ENCODE measurements at regions not wholly inside any gene's neighbourhood (a gene's known extent, or its start where the extent isn't known, plus 50 kb on each side); places are given as distances from the start of the nearest gene placed in this dataset.

GRCh38 chr2:236688157-236688556 lies 118.5 kb downstream of the ACKR3 start:
- peak in 3 of 4 donors; percentile 17 to 43 (median 37) for ATAC-seq
- H3K27ac ChIP-seq: peak overlapping the region in 8 of 12 donors; percentile 53 to 80 (median 72)
- intact Hi-C loops (cut with DNase I): loop anchor here in 2 of 10 donors (5.0 kb wide), 1 partner anchor 121 kb away; the partner anchor contains the start of gene ACKR3 (in 2 of the 2)
- peak in 1 of 5 donors; percentile 54 for DNase-seq
- peak overlapping the region in 1 of 12 donors; percentile 0 for H3K4me3 ChIP-seq
- no peaks in the 10 kb centered on the region for H3K27me3 ChIP-seq
- no peaks in the 10 kb centered on the region for H3K9me3 ChIP-seq
- TF ChIP-seq POLR2A (IDR thresholded peaks at IDR 0.05) (no peak), CTCF (IDR thresholded peaks at IDR 0.05) (no peak)
- peaks cover 0 to 56% (median 28%) of the 10 kb centered on the region in 12 donors for H3K4me1 ChIP-seq
- no peaks in the 10 kb centered on the region for H3K36me3 ChIP-seq
- 40 to 68% (median 56%) methylated on average over 6 of the region's 6 CpGs for WGBS, 4 donors

DNA sequence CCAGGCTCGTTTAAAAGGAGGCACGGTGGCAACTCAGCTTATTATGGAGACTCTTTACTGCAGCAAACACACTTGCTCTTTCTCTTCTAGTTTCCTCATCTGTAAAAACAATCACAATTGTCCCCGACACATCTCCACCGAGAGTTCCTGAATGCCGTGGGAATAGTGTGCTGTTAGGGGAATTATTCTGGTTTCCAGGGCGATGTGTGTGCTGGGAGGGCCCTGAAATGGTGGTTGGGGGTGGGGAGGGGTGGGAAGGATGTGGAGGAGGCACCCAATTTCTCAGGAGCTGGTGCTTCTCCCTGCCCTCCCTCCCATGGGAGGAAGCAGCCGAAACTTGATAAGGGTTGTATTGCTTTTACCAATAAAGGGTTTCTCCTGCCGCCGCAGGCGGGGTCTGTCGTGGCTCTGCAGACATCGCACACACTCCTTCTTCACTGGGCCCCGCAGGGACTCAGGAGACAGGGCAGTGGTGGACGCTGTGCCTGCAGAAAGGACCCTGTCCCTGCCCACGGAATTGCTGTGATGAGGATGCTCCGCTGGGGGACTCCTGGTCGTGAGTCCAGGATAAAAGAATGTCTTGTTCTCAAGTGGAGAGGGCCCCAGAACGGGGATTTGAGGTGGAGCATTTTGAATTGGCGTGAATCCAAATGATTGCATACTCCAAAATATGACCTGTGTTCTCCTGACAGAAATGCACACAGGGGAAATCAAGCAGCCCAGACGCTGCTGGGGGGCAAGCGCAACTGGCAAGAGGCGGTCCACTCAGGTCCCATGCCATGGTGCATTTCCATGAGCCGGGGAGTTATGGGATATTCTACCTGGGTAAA lies 119.2 kb downstream of the ACKR3 start:
- Histone ChIP-seq H3K9me3 (no peaks in the 10 kb centered on the region), H3K36me3 (no peaks in the 10 kb centered on the region), H3K27me3 (no peaks in the 10 kb centered on the region), H3K27ac (peak overlapping the region in 7 of 12 donors; percentile 62 to 80 (median 73)), H3K4me3 (peak overlapping the region in 2 of 12 donors; percentile 0 to 6), H3K4me1 (peaks cover 0 to 50% (median 26%) of the 10 kb centered on the region in 12 donors)
- DNase-seq (peak; percentile 41 to 65 (median 53)), ATAC-seq (peak; percentile 29 to 81 (median 44))
- intact Hi-C loops (cut with DNase I): loop anchor here in 2 of 10 donors (5.0 kb wide), 1 partner anchor 121 kb away; the partner anchor contains the start of gene ACKR3 (in 2 of the 2)
- 39 to 53% (median 47%) methylated on average over 23 of the region's 23 CpGs for WGBS, 4 donors
- no peak for TF ChIP-seq POLR2A (IDR thresholded peaks at IDR 0.05)
- TF ChIP-seq CTCF (IDR thresholded peaks at IDR 0.05): no peak

DNA sequence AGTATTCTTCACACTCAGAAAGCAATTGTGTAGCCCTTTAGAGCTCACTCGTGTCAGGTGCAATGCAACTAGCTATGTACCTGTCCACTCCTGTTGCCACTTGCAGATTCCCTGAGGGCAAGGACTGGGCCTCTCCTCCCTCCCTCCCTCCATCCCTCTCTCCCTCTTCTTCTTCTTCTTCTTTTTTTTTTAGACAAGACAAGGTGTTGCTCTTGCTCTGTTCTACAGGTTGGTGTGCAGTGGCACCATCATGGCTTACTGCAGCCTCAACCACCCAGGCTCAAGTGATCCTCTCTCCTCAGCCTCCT lies 119.7 kb downstream of the ACKR3 start:
- TF ChIP-seq POLR2A (IDR thresholded peaks at IDR 0.05): no peak
- no peak for TF ChIP-seq CTCF (IDR thresholded peaks at IDR 0.05)
- Histone ChIP-seq H3K27ac (peak overlapping the region in 5 of 12 donors; percentile 27 to 78 (median 73)), H3K27me3 (no peaks in the 10 kb centered on the region), H3K36me3 (no peaks in the 10 kb centered on the region), H3K4me1 (peaks cover 0 to 49% (median 26%) of the 10 kb centered on the region in 12 donors), H3K4me3 (no peak overlapping the region), H3K9me3 (no peaks in the 10 kb centered on the region)
- DNase-seq (no peak), ATAC-seq (no peak)
- 72 to 80% (median 78%) methylated on average over 1 of the region's 1 CpG for WGBS, 4 donors
- intact Hi-C loops (cut with DNase I): loop anchor here in 2 of 10 donors (5.0 kb wide), 1 partner anchor 122 kb away; the partner anchor contains the start of gene ACKR3 (in 2 of the 2)

GRCh38 chr2:236689981-236690380 lies 120.4 kb downstream of the ACKR3 start:
- DNase-seq: no peak
- WGBS, 4 donors: 93 to 97% (median 95%) methylated on average over 3 of the region's 3 CpGs
- no peaks in the 10 kb centered on the region for H3K27me3 ChIP-seq
- peaks cover 0 to 49% (median 26%) of the 10 kb centered on the region in 12 donors for H3K4me1 ChIP-seq
- intact Hi-C loops (cut with DNase I): loop anchor here in 2 of 10 donors (5.0 kb wide), 1 partner anchor 123 kb away; the partner anchor contains the start of gene ACKR3 (in 2 of the 2)
- TF ChIP-seq CTCF (IDR thresholded peaks at IDR 0.05): no peak
- TF ChIP-seq POLR2A (IDR thresholded peaks at IDR 0.05): no peak
- H3K27ac ChIP-seq: no peak overlapping the region
- ATAC-seq: no peak
- H3K4me3 ChIP-seq: no peak overlapping the region
- no peaks in the 10 kb centered on the region for H3K36me3 ChIP-seq
- H3K9me3 ChIP-seq: no peaks in the 10 kb centered on the region
